K562 (cell line): ENCODE measurements at regions not wholly inside any gene's neighbourhood (a gene's known extent, or its start where the extent isn't known, plus 50 kb on each side); places are given as distances from the start of the nearest gene placed in this dataset.

Source experiments
- ATAC-seq: fragments of 200-7000 bp; cut with Tn5 transposase; 3 replicates; pipeline ENCODE4 v1.9.1; 2020; ENCODE audit warnings: moderate library complexity
- BruUV-seq: library from RNA; stranded (reverse); fragments of 400-500 nt; replicated peaks from 2 replicates; lab custom pipeline; 2021; lab: Mats Ljungman, UMichigan
- CTCF ChIA-PET: fragments of 300-600 bp; formaldehyde crosslinking; extraction: SDS; loops from one replicate; lab custom pipeline; 2021; ENCODE audit warnings: low intra/inter-chr PET ratio; lab: Yijun Ruan, JAX
- POLR2A ChIA-PET: fragments of 300-600, 350-650 bp; sonication (Branson Sonifier 250); formaldehyde crosslinking; extraction: SDS; loops from one replicate; lab custom pipeline; 2021; ENCODE audit warnings: antibody characterized with exemption, inconsistent platforms; lab: Yijun Ruan, JAX
- DNase-seq, 4 experiments: peaks; one replicate each; pipeline versions ENCODE4 v3.0.0 to v3.0.0-alpha.2; 2011 to 2018; ENCODE audit warnings: low spot score in 3 of 4, mixed read lengths in 3 of 4; ENCODE audit errors: extremely low read depth in 1 of 4
- FAIRE-seq: peaks from 2 replicates; lab custom pipeline; 2011; peaks lifted over from hg19 to GRCh38; lab: Jason Lieb, UNC
- H2AFZ ChIP-seq: 2 replicates; pipeline ENCODE4 v1.6.0; 2011; ENCODE audit warnings: low read depth, low read length, control low read depth, inconsistent platforms
- H3K27ac ChIP-seq: fragments of 200-600 bp; 3 replicates; pipeline ENCODE4 v1.8.0; 2011; ENCODE audit warnings: low read depth, mild to moderate bottlenecking, control low read depth, inconsistent platforms, low read length, moderate library complexity, mixed read lengths; ENCODE audit errors: extremely low read depth
- H3K27me3 ChIP-seq, 2 experiments: fragments of 300-600 bp in 1 of 2; 2 replicates in 1 of 2; 3 replicates in 1 of 2; pipeline versions ENCODE4 v1.6.0 to v1.8.0; 2011; ENCODE audit warnings: inconsistent platforms in 2 of 2, low read length in 2 of 2, mild to moderate bottlenecking in 1 of 2, mixed read lengths in 1 of 2, moderate library complexity in 1 of 2; ENCODE audit not compliant: control insufficient read depth in 2 of 2, insufficient read depth in 2 of 2
- H3K36me3 ChIP-seq: fragments of 300-600 bp; 3 replicates; pipeline ENCODE4 v1.8.0; 2011; ENCODE audit warnings: mild to moderate bottlenecking, low read length, inconsistent platforms; ENCODE audit not compliant: control insufficient read depth, insufficient read depth
- H3K4me1 ChIP-seq, 2 experiments: fragments of 200-600 bp in 1 of 2; replicated peaks in 1 of 2; 2 replicates in 1 of 2; 3 replicates in 1 of 2; pipeline versions ENCODE4 v1.5.1 to v1.8.0; 2011; ENCODE audit warnings: inconsistent platforms in 2 of 2, low read length in 2 of 2, mild to moderate bottlenecking in 1 of 2, mixed read lengths in 1 of 2, moderate library complexity in 1 of 2; ENCODE audit not compliant: control insufficient read depth in 2 of 2, insufficient read depth in 2 of 2
- H3K4me2 ChIP-seq: 2 replicates; pipeline ENCODE4 v1.6.1; 2011; ENCODE audit warnings: low read length, control low read depth, inconsistent platforms, mixed read lengths; ENCODE audit not compliant: insufficient read depth
- H3K4me3 ChIP-seq: fragments of 200-600 bp; sonication (generic), shearing (Covaris generic); 2 replicates; pipeline ENCODE4 v1.5.1; 2016; ENCODE audit warnings: control low read depth, inconsistent platforms
- H3K79me2 ChIP-seq: fragments of 200-600 bp; 3 replicates; pipeline ENCODE4 v1.8.0; 2011; ENCODE audit warnings: low read length, inconsistent platforms; ENCODE audit not compliant: control insufficient read depth, insufficient read depth
- H3K9ac ChIP-seq, 2 experiments: 2 replicates each; pipeline versions ENCODE4 v1.6.0 to v1.6.1; 2011; ENCODE audit warnings: low read depth in 2 of 2, low read length in 2 of 2, control low read depth in 1 of 2, inconsistent platforms in 1 of 2, mild to moderate bottlenecking in 1 of 2, mixed read lengths in 1 of 2; ENCODE audit not compliant: insufficient read depth in 1 of 2
- H3K9me1 ChIP-seq: one replicate; pipeline ENCODE4 v1.6.0; 2011; ENCODE audit warnings: inconsistent platforms, mild to moderate bottlenecking, low read length, moderate library complexity; ENCODE audit not compliant: control insufficient read depth, insufficient read depth
- H3K9me3 ChIP-seq: replicated peaks from 2 replicates; pipeline ENCODE4 v1.5.1; 2011; ENCODE audit warnings: low read depth, low read length, inconsistent platforms; ENCODE audit not compliant: control insufficient read depth, insufficient read depth
- H4K20me1 ChIP-seq: replicated peaks from 2 replicates; pipeline ENCODE4 v1.6.1; 2011; ENCODE audit warnings: low read length, inconsistent platforms, mixed read lengths; ENCODE audit not compliant: control insufficient read depth, insufficient read depth
- KLF13 ChIP-seq: fragments of 450-650 bp; IDR thresholded peaks from 2 replicates; pipeline ENCODE4 v1.6.1; 2016; ENCODE audit warnings: missing genetic modification characterization, low read depth, mild to moderate bottlenecking, missing compliant biosample characterization, moderate library complexity, borderline replicate concordance
- WGBS: fragments of 100-300 bp; shearing (Covaris generic); methylation state at CpG from one replicate; pipeline ENCODE4 v1.1.6; 2016; ENCODE audit warnings: low coverage, mixed read lengths; ENCODE audit not compliant: insufficient coverage; ENCODE audit errors: missing lambda C conversion rate; 5-methylcytosine and 5-hydroxymethylcytosine counted together
- in situ Hi-C: fragments of 300-500 bp; cut with MboI; formaldehyde crosslinking; loops from 4 replicates; pipeline ENCODE4 v1.15.0; 2018; ENCODE audit warnings: inconsistent platforms, mixed read lengths
- intact Hi-C: fragments of 100-400 bp; cut with micrococcal nuclease; formaldehyde crosslinking; loops from 2 replicates; pipeline ENCODE4 v1.14.2; 2022
- TF ChIP-seq, protein P1 (sequence below), 3 experiments: IDR thresholded peaks in 2 of 3; conservative IDR thresholded peaks in 1 of 3; 2 replicates each; pipeline ENCODE4 v1.5.1; 2011 to 2012; ENCODE audit warnings: low read length in 3 of 3, mild to moderate bottlenecking in 3 of 3, control low read depth in 2 of 3, improper control_type of control experiment in 1 of 3, inconsistent platforms in 1 of 3, low read depth in 1 of 3, mixed read lengths in 1 of 3, moderate library complexity in 1 of 3; ENCODE audit not compliant: insufficient read depth in 2 of 3

DNA sequence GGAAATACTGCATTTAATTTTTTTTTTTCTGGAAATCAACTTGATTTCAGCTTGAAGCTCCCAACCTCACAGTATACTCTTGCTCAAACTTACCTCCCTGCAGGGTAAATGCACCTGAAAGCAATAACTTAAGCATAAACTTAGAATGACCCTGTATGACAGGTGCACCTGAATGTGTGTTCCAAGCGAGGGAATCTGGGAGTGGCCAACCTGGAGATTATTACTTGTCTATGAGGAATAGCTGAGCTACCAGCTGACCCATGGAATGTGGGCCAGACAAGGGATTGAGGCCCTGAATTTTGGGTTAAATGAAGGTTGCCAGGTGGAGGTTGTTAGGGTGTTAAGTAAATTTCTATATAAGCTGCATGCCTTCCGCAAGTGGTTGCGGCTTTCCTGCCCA is 140.6 kb downstream of the OSTF1 start:
- ATAC-seq: no peak

More for the DNA sequence above, 140.6 kb downstream of the OSTF1 start:
- H3K9me3 ChIP-seq: no peaks in the 10 kb centered on the region
- H3K4me3 ChIP-seq: no peak overlapping the region
- no peak overlapping the region for H3K4me2 ChIP-seq
- H3K9ac ChIP-seq: no peak overlapping the region
- POLR2A ChIA-PET: no interaction called here
- FAIRE-seq: no peak
- CTCF ChIA-PET: no interaction called here
- no TSS peak for BruUV-seq
- in situ Hi-C loops (no loop called here), intact Hi-C loops (no loop called here)
- no peaks in the 10 kb centered on the region for H3K9me1 ChIP-seq
- no peaks in the 10 kb centered on the region for H3K79me2 ChIP-seq
- no peaks in the 10 kb centered on the region for H3K36me3 ChIP-seq
- no peak overlapping the region for H2AFZ ChIP-seq
- H3K27me3 ChIP-seq: no peaks in the 10 kb centered on the region
- no peak for DNase-seq
- no peak for TF ChIP-seq KLF13 (tag)
- TF ChIP-seq, protein P1, sequence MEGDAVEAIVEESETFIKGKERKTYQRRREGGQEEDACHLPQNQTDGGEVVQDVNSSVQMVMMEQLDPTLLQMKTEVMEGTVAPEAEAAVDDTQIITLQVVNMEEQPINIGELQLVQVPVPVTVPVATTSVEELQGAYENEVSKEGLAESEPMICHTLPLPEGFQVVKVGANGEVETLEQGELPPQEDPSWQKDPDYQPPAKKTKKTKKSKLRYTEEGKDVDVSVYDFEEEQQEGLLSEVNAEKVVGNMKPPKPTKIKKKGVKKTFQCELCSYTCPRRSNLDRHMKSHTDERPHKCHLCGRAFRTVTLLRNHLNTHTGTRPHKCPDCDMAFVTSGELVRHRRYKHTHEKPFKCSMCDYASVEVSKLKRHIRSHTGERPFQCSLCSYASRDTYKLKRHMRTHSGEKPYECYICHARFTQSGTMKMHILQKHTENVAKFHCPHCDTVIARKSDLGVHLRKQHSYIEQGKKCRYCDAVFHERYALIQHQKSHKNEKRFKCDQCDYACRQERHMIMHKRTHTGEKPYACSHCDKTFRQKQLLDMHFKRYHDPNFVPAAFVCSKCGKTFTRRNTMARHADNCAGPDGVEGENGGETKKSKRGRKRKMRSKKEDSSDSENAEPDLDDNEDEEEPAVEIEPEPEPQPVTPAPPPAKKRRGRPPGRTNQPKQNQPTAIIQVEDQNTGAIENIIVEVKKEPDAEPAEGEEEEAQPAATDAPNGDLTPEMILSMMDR (IDR thresholded peaks at IDR 0.05 in 2 of 3, conservative IDR thresholded peaks at IDR 0.05 in 1 of 3; ENCODE audit: insufficient read depth in 2 of 3, low read depth in 1 of 3, low read length in 3 of 3): no peak
- H4K20me1 ChIP-seq: no peaks in the 10 kb centered on the region
- no peaks in the 10 kb centered on the region for H3K4me1 ChIP-seq
- 0% methylated on average over 2 of the region's 3 CpGs for WGBS
- no peak overlapping the region for H3K27ac ChIP-seq
